Thymus (tissue), 11 donors: ENCODE measurements at regions not wholly inside any gene's neighbourhood (a gene's known extent, or its start where the extent isn't known, plus 50 kb on each side); places are given as distances from the start of the nearest gene placed in this dataset.

Experiments
- DNase-seq, 9 donors: peaks; one replicate each; pipeline ENCODE4 v3.0.0-alpha.2; 2013; ENCODE audit warnings: low spot score in 9 of 9, low read depth in 6 of 9, missing footprints in 1 of 9
- H3K27ac ChIP-seq, 2 donors: one replicate each; pipeline ENCODE4 v1.5.1; 2013; ENCODE audit warnings: control low read depth in 1 of 2, low read depth in 1 of 2, low read length in 1 of 2, mild to moderate bottlenecking in 1 of 2, moderate library complexity in 1 of 2
- H3K27me3 ChIP-seq, 2 donors: one replicate each; pipeline ENCODE4 v1.5.1; 2013; ENCODE audit warnings: low read length in 1 of 2; ENCODE audit not compliant: control insufficient read depth in 2 of 2, insufficient read depth in 1 of 2
- H3K36me3 ChIP-seq, 2 donors: one replicate each; pipeline ENCODE4 v1.5.1; 2013; ENCODE audit warnings: low read length in 1 of 2, mild to moderate bottlenecking in 1 of 2, moderate library complexity in 1 of 2; ENCODE audit not compliant: control insufficient read depth in 2 of 2, insufficient read depth in 2 of 2
- H3K4me1 ChIP-seq, 2 donors: one replicate each; pipeline ENCODE4 v1.5.1; 2013; ENCODE audit warnings: low read length in 2 of 2; ENCODE audit not compliant: control insufficient read depth in 2 of 2, insufficient read depth in 2 of 2
- H3K4me3 ChIP-seq, 2 donors: one replicate each; pipeline ENCODE4 v1.5.1; 2013; ENCODE audit warnings: low read length in 2 of 2, control low read depth in 1 of 2, mild to moderate bottlenecking in 1 of 2
- H3K9me3 ChIP-seq, 2 donors: one replicate each; pipeline ENCODE4 v1.5.1; 2013; ENCODE audit warnings: low read length in 1 of 2, mild to moderate bottlenecking in 1 of 2; ENCODE audit not compliant: control insufficient read depth in 2 of 2, insufficient read depth in 1 of 2
- WGBS: extraction: QIAGEN DNeasy Blood & Tissue Kit; methylation state at CpG from one replicate; pipeline ENCODE4 v1.1.7; 2013; 5-methylcytosine and 5-hydroxymethylcytosine counted together
- donor health status: healthy.

DNA sequence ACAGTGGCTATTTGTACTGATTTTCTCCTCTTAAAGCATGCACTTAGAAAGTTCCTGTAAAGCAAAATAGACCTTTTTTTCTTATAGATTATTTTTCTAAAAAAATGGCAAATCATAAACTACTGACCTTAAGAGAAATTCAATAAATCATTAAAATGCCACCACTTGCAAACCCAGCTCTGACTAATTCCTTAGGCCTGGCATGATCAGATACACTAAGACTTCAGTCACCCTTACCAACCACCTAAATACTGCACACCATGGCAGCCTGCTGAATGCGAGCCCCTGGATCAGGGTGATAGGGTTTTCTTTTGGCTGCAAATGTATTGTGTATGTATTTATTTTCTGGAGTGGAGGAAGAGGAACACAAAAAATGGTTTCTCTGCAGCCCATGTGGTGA is 370.6 kb upstream of the TBL1XR1 start:
- H3K4me1 ChIP-seq = no peaks in the 10 kb centered on the region
- H3K36me3 ChIP-seq = no peaks in the 10 kb centered on the region
- no peaks in the 10 kb centered on the region for H3K27me3 ChIP-seq
- WGBS = 99% methylated on average over 1 of the region's 1 CpG
- DNase-seq = no peak
- H3K27ac ChIP-seq = no peak overlapping the region
- H3K9me3 ChIP-seq = no peaks in the 10 kb centered on the region
- H3K4me3 ChIP-seq = no peak overlapping the region

DNA sequence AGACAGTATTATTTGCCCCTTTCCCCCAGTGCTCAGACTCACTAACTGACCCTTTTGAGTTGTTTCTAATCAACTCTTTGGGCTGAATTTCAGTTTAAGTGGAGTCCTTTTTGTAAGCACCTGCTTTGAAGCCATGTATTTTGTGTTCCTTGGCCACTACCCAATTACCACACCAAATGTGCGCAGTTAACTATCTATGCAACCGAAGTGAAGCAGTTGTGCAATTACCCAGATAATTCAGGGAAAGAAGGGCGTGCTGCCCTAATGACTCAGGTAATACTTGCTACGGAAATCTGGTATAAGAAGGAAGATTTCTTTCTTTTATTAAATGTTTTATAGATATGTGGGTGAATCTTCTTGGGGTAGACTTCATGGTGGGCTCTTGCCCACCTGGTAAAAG is 371.9 kb upstream of the TBL1XR1 start:
- Histone ChIP-seq H3K27ac (no peak overlapping the region), H3K4me1 (no peaks in the 10 kb centered on the region), H3K9me3 (no peaks in the 10 kb centered on the region), H3K27me3 (no peaks in the 10 kb centered on the region), H3K36me3 (no peaks in the 10 kb centered on the region), H3K4me3 (no peak overlapping the region)
- WGBS = 93% methylated on average over 4 of the region's 4 CpGs
- no peak for DNase-seq

DNA sequence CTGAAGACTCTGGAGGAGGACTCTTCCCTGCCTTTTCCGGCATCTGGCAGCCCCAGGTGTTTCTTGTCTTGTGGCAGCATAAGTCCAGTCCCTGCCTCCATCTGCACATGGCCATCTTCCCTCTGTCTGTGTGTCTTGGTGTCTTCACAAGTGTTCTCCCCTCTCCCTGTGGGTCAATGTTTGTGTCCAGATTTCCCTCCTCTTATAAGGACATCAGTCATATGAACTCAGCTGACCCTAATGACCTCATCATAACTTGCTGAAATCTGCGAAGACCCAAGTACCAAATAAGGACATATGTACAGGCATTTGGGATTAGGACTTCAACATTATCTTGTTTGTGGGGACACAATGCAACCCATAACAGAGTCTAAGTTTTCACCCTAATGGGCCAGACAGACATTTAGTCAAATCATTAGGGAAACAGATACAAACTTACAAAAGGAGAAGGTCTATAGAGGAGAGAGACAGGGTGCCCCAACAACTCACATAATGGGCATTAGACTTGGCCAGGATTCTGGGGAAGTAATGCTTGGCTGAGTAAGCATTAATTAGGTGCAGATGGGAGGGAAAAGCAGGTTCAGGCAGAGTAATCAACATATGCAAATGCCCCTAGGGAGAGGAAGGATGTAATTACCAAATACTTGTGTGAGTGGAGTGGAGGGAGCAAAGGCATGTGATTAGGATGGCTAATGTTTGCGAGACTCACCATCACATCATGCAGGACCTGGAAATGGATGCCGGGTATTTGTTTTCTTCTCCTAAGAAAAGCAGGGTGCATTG is 372.8 kb upstream of the TBL1XR1 start:
- Histone ChIP-seq H3K36me3 (no peaks in the 10 kb centered on the region), H3K27ac (no peak overlapping the region), H3K4me3 (no peak overlapping the region), H3K4me1 (no peaks in the 10 kb centered on the region), H3K27me3 (no peaks in the 10 kb centered on the region), H3K9me3 (no peaks in the 10 kb centered on the region)
- no peak for DNase-seq
- 83% methylated on average over 4 of the region's 4 CpGs for WGBS

GRCh38 chr3:177571271-177571943 is 374.1 kb upstream of the TBL1XR1 start:
- Histone ChIP-seq H3K27ac (no peak overlapping the region), H3K9me3 (no peaks in the 10 kb centered on the region), H3K4me1 (no peaks in the 10 kb centered on the region), H3K27me3 (no peaks in the 10 kb centered on the region), H3K36me3 (no peaks in the 10 kb centered on the region), H3K4me3 (no peak overlapping the region)
- 94% methylated on average over 1 of the region's 1 CpG for WGBS
- DNase-seq = no peak

GRCh38 chr3:177571944-177572315 is 374.6 kb upstream of the TBL1XR1 start:
- 83% methylated on average over 3 of the region's 3 CpGs for WGBS
- H3K4me1 ChIP-seq = no peaks in the 10 kb centered on the region
- DNase-seq = no peak
- H3K36me3 ChIP-seq = no peaks in the 10 kb centered on the region
- no peak overlapping the region for H3K4me3 ChIP-seq
- no peaks in the 10 kb centered on the region for H3K27me3 ChIP-seq
- H3K9me3 ChIP-seq = no peaks in the 10 kb centered on the region
- H3K27ac ChIP-seq = no peak overlapping the region

DNA sequence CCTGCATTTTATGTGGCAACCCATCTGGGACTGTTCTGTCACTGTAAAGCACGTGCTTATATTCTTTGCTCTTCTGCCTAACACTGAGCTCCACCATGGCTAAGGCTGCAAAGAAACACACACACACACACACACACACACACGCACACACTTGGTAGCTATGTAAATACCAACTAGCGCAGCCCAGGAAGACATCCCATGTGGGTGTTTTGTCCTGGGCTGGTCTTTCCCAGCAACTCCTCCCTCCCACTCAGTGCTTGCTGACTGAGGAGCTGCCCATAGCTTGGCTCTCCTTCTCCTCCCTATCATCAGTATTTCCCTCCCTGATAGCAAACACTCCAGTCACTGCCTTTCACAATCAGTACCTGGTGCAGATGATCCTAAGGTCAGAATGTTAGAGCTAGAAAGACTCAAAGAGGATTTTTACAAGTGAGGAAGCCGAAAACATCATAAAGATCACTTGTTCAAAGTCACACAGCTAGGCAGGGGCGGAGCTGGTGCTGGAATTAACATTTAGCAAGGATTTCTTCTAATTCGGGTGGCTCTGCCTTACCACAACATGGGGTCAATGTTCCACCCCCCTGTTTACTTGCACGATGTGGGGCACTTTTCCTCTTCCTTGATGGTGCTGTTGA is 377.1 kb upstream of the TBL1XR1 start:
- H3K27ac ChIP-seq = no peak overlapping the region
- 89% methylated on average over 7 of the region's 7 CpGs for WGBS
- no peak for DNase-seq
- no peaks in the 10 kb centered on the region for H3K9me3 ChIP-seq
- H3K36me3 ChIP-seq = no peaks in the 10 kb centered on the region
- no peaks in the 10 kb centered on the region for H3K27me3 ChIP-seq
- no peak overlapping the region for H3K4me3 ChIP-seq
- H3K4me1 ChIP-seq = peaks cover 0 to 3% of the 10 kb centered on the region in 2 donors

GRCh38 chr3:177576746-177577145 is 379.5 kb upstream of the TBL1XR1 start:
- Histone ChIP-seq H3K9me3 (no peaks in the 10 kb centered on the region), H3K36me3 (no peaks in the 10 kb centered on the region), H3K4me3 (no peak overlapping the region), H3K27me3 (no peaks in the 10 kb centered on the region), H3K27ac (no peak overlapping the region), H3K4me1 (peaks cover 0 to 3% of the 10 kb centered on the region in 2 donors)
- no peak for DNase-seq
- WGBS = 80% methylated on average over 4 of the region's 4 CpGs

DNA sequence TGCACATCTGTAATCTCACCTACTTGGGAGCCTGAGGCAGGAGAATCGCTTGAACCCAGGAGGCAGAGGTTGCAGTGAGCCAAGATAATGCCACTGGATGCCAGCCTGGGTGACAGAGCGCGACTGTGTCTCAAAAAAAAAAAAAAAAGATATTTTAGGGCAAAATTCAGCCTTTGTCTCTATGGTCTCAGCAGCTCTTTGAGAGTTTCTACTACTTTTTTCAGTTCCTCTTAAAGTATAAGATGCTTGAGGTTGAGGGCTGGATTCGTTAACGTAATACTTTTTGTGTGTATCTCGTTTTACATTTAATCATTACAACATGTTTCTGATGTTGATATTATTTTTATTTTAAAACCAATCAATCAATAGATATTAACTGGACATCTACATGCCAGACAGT is 381.2 kb upstream of the TBL1XR1 start:
- Histone ChIP-seq H3K27ac (no peak overlapping the region), H3K4me1 (peaks cover 0 to 3% of the 10 kb centered on the region in 2 donors), H3K27me3 (no peaks in the 10 kb centered on the region), H3K36me3 (no peaks in the 10 kb centered on the region), H3K9me3 (no peaks in the 10 kb centered on the region), H3K4me3 (no peak overlapping the region)
- no peak for DNase-seq
- 88% methylated on average over 6 of the region's 6 CpGs for WGBS

- H3K9me3 ChIP-seq = no peaks in the 10 kb centered on the region
- no peak for DNase-seq
- no peaks in the 10 kb centered on the region for H3K36me3 ChIP-seq
- peaks cover 0 to 3% of the 10 kb centered on the region in 2 donors for H3K4me1 ChIP-seq
- no peak overlapping the region for H3K27ac ChIP-seq
- WGBS = 98% methylated on average over 4 of the region's 4 CpGs
- no peaks in the 10 kb centered on the region for H3K27me3 ChIP-seq
- no peak overlapping the region for H3K4me3 ChIP-seq
Observed at GRCh38 chr3:177579419-177579818, 382.1 kb upstream of the TBL1XR1 start.
